ENCODE measurements at regions not wholly inside any gene's neighbourhood (a gene's known extent, or its start where the extent isn't known, plus 50 kb on each side); places are given as distances from the start of the nearest gene placed in this dataset.

GRCh38 chr5:117488976-117489500 is 914.4 kb upstream of the SEMA6A start:
- Mint-ChIP-seq H3K9me3 (no peaks in the 10 kb centered on the region), H3K27ac (ENCODE audit: unreplicated experiment) (no peak overlapping the region), H3K36me3 (ENCODE audit: low read depth) (no peaks in the 10 kb centered on the region), H3K4me3 (no peak overlapping the region), H3K4me1 (no peaks in the 10 kb centered on the region), H3K27me3 (ENCODE audit: low read depth) (no peaks in the 10 kb centered on the region)
- no peak for DNase-seq (ENCODE audit: low read depth, low spot score)
- TF ChIP-seq CTCF (conservative IDR thresholded peaks at IDR 0.05), result no peak

GRCh38 chr5:117487556-117487955 is 912.9 kb upstream of the SEMA6A start:
- Mint-ChIP-seq H3K36me3 (ENCODE audit: low read depth) (no peaks in the 10 kb centered on the region), H3K9me3 (no peaks in the 10 kb centered on the region), H3K27me3 (ENCODE audit: low read depth) (no peaks in the 10 kb centered on the region), H3K27ac (ENCODE audit: unreplicated experiment) (no peak overlapping the region), H3K4me3 (no peak overlapping the region), H3K4me1 (no peaks in the 10 kb centered on the region)
- DNase-seq (ENCODE audit: low read depth, low spot score), result no peak
- TF ChIP-seq CTCF (conservative IDR thresholded peaks at IDR 0.05), result no peak

DNA sequence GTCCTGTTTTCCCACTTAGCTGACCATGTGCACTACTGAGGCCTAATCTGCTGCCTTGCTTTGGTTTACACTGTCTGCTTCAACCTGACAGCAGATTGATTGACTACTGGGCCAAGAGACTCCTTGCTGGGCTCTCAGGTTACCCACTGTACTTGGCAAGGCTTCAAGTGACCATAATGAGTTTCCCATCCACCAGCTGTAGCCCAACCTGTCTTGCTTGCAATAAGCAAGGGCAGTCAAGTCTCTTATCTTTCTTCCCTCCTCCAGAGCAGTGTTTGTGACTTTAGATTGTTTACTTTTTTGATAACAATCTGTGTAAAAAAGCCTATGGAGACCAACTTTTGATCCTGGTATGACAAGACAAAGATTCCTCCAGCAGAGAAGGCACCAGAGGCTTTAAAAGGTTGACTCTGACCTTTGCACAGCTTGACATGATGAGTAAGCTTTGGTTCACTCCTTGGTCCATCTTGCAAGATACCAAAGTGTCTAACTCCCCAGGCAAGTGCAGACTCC is 912.3 kb upstream of the SEMA6A start:
- Mint-ChIP-seq H3K9me3 (no peaks in the 10 kb centered on the region), H3K27ac (ENCODE audit: unreplicated experiment) (no peak overlapping the region), H3K4me3 (no peak overlapping the region), H3K36me3 (ENCODE audit: low read depth) (no peaks in the 10 kb centered on the region), H3K4me1 (no peaks in the 10 kb centered on the region), H3K27me3 (ENCODE audit: low read depth) (no peaks in the 10 kb centered on the region)
- no peak for TF ChIP-seq CTCF (conservative IDR thresholded peaks at IDR 0.05)
- no peak for DNase-seq (ENCODE audit: low read depth, low spot score)

- DNase-seq (ENCODE audit: low read depth, low spot score), result no peak
- no peak for TF ChIP-seq CTCF (conservative IDR thresholded peaks at IDR 0.05)
- Mint-ChIP-seq H3K4me1 (no peaks in the 10 kb centered on the region), H3K36me3 (ENCODE audit: low read depth) (no peaks in the 10 kb centered on the region), H3K27me3 (ENCODE audit: low read depth) (no peaks in the 10 kb centered on the region), H3K4me3 (no peak overlapping the region), H3K9me3 (no peaks in the 10 kb centered on the region), H3K27ac (ENCODE audit: unreplicated experiment) (no peak overlapping the region)
Measured at GRCh38 chr5:117486261-117486660, 911.6 kb upstream of the SEMA6A start.

DNA sequence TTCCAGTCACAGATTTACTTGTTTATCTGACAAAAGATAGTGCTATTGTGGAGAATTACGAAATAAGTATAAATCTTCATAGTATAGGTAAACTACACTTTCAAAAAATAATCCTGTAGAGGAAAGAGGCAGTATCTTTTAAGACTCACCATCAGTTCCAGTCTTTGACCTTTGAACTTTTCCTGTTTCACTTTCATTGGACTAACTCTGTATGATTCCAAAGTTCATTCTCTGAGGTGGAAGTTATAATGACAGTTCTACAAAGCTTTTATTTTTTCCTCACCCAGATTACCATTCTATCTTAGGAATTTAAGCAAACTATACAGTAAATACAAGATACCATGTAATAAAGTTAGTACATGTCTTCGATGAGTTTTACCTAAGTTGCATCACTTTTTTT is 901.3 kb upstream of the SEMA6A start:
- H3K9me3 Mint-ChIP-seq, result peaks cover 5% of the 10 kb centered on the region
- H3K27me3 Mint-ChIP-seq (ENCODE audit: low read depth), result no peaks in the 10 kb centered on the region
- no peaks in the 10 kb centered on the region for H3K36me3 Mint-ChIP-seq (ENCODE audit: low read depth)
- DNase-seq (ENCODE audit: low read depth, low spot score), result no peak
- no peak overlapping the region for H3K4me3 Mint-ChIP-seq
- H3K4me1 Mint-ChIP-seq, result peaks cover 8% of the 10 kb centered on the region
- no peak overlapping the region for H3K27ac Mint-ChIP-seq (ENCODE audit: unreplicated experiment)
- TF ChIP-seq CTCF (conservative IDR thresholded peaks at IDR 0.05), result no peak

Measured in neural crest cell (in vitro differentiated cells).